Mesenchymal stem cell (in vitro differentiated cells and primary cell): ENCODE measurements at regions not wholly inside any gene's neighbourhood (a gene's known extent, or its start where the extent isn't known, plus 50 kb on each side); places are given as distances from the start of the nearest gene placed in this dataset.

Source experiments
- DNase-seq: peaks from one replicate; pipeline ENCODE4 v3.0.0-alpha.2; 2013
- H2AFZ ChIP-seq: one replicate; pipeline ENCODE4 v1.6.1; 2013; ENCODE audit warnings: low read depth, mild to moderate bottlenecking, control low read depth, inconsistent platforms, low read length, moderate library complexity
- H2AK5ac ChIP-seq: 2 replicates; pipeline ENCODE4 v1.6.1; 2013; ENCODE audit warnings: low read length, moderate library complexity, mild to moderate bottlenecking, inconsistent platforms; ENCODE audit not compliant: severe bottlenecking
- H2BK120ac ChIP-seq: one replicate; pipeline ENCODE4 v1.6.1; 2013; ENCODE audit warnings: low read depth, mild to moderate bottlenecking, inconsistent platforms, low read length, moderate library complexity
- H2BK12ac ChIP-seq, 2 experiments: one replicate each; pipeline ENCODE4 v1.6.1; 2013; ENCODE audit warnings: inconsistent platforms in 2 of 2, low read length in 2 of 2, mild to moderate bottlenecking in 2 of 2, moderate library complexity in 2 of 2, control low read depth in 1 of 2
- H2BK15ac ChIP-seq: one replicate; pipeline ENCODE4 v1.6.1; 2013; ENCODE audit warnings: mild to moderate bottlenecking, low read depth, inconsistent platforms; ENCODE audit not compliant: poor library complexity, severe bottlenecking
- H2BK5ac ChIP-seq: 2 replicates; pipeline ENCODE4 v1.6.1; 2013; ENCODE audit warnings: low read depth, mild to moderate bottlenecking, low read length, control low read depth, inconsistent platforms; ENCODE audit not compliant: poor library complexity, severe bottlenecking
- H3K14ac ChIP-seq, 2 experiments: one replicate each; pipeline ENCODE4 v1.6.1; 2013; ENCODE audit warnings: inconsistent platforms in 2 of 2, low read length in 2 of 2, control low read depth in 1 of 2, mild to moderate bottlenecking in 1 of 2, moderate library complexity in 1 of 2
- H3K18ac ChIP-seq, 2 experiments: one replicate each; pipeline ENCODE4 v1.6.1; 2013; ENCODE audit warnings: inconsistent platforms in 2 of 2, low read length in 2 of 2, control low read depth in 1 of 2, low read depth in 1 of 2, mild to moderate bottlenecking in 1 of 2
- H3K23ac ChIP-seq, 2 experiments: one replicate each; pipeline ENCODE4 v1.6.1; 2013; ENCODE audit warnings: inconsistent platforms in 2 of 2, low read length in 2 of 2, mild to moderate bottlenecking in 2 of 2, moderate library complexity in 2 of 2, control low read depth in 1 of 2
- H3K27ac ChIP-seq: 2 replicates; pipeline ENCODE4 v1.5.1; 2013; ENCODE audit warnings: mild to moderate bottlenecking, moderate library complexity, low read length, control low read depth, inconsistent platforms; ENCODE audit not compliant: poor library complexity, severe bottlenecking
- H3K27me3 ChIP-seq, 2 experiments: 2 replicates each; pipeline versions ENCODE4 v1.6.1 to v1.7.0; 2013; ENCODE audit warnings: low read length in 2 of 2, mild to moderate bottlenecking in 2 of 2, moderate library complexity in 2 of 2, control low read depth in 1 of 2, inconsistent platforms in 1 of 2; ENCODE audit not compliant: control insufficient read depth in 1 of 2, insufficient read depth in 1 of 2
- H3K36me3 ChIP-seq, 2 experiments: 2 replicates each; pipeline versions ENCODE4 v1.6.1 to v1.7.0; 2013; ENCODE audit warnings: low read length in 2 of 2, control low read depth in 1 of 2, inconsistent platforms in 1 of 2, low read depth in 1 of 2, mild to moderate bottlenecking in 1 of 2; ENCODE audit not compliant: insufficient read depth in 2 of 2, control insufficient read depth in 1 of 2
- H3K4ac ChIP-seq, 2 experiments: one replicate each; pipeline ENCODE4 v1.6.1; 2013; ENCODE audit warnings: inconsistent platforms in 2 of 2, low read length in 2 of 2, mild to moderate bottlenecking in 2 of 2, moderate library complexity in 2 of 2, control low read depth in 1 of 2, low read depth in 1 of 2
- H3K4me1 ChIP-seq: 2 replicates; pipeline ENCODE4 v1.6.1; 2013; ENCODE audit warnings: low read depth, low read length, control low read depth; ENCODE audit not compliant: control insufficient read depth, insufficient read depth
- H3K4me2 ChIP-seq: 2 replicates; pipeline ENCODE4 v1.6.1; 2013; ENCODE audit warnings: low read length, mild to moderate bottlenecking, inconsistent platforms; ENCODE audit not compliant: poor library complexity, severe bottlenecking
- H3K4me3 ChIP-seq, 2 experiments: 2 replicates each; pipeline versions ENCODE4 v1.5.1 to v1.7.0; 2013; ENCODE audit warnings: low read length in 2 of 2, mild to moderate bottlenecking in 2 of 2, control low read depth in 1 of 2, low read depth in 1 of 2; ENCODE audit not compliant: insufficient read depth in 1 of 2
- H3K79me1 ChIP-seq: replicated peaks from 2 replicates; pipeline ENCODE4 v1.6.1; 2013; ENCODE audit warnings: mild to moderate bottlenecking, control low read depth, low read length, inconsistent platforms; ENCODE audit not compliant: poor library complexity, severe bottlenecking
- H3K9ac ChIP-seq: 2 replicates; pipeline ENCODE4 v1.7.0; 2013; ENCODE audit warnings: mild to moderate bottlenecking, low read length, moderate library complexity
- H3K9me3 ChIP-seq: 2 replicates; pipeline ENCODE4 v1.7.0; 2013; ENCODE audit warnings: mild to moderate bottlenecking, low read length; ENCODE audit not compliant: control insufficient read depth
- H4K8ac ChIP-seq: one replicate; pipeline ENCODE4 v1.6.1; 2013; ENCODE audit warnings: inconsistent platforms, mild to moderate bottlenecking, low read length, moderate library complexity
- H4K91ac ChIP-seq: one replicate; pipeline ENCODE4 v1.6.1; 2013; ENCODE audit warnings: mild to moderate bottlenecking, low read length, inconsistent platforms
- WGBS: methylation state at CpG from one replicate; pipeline ENCODE4 v1.1.7; 2013; ENCODE audit warnings: mixed read lengths; 5-methylcytosine and 5-hydroxymethylcytosine counted together

- Histone ChIP-seq H2BK5ac (no peak overlapping the region), H3K4ac (no peak overlapping the region), H3K23ac (no peak overlapping the region), H4K91ac (no peak overlapping the region), H3K9me3 (peaks cover 4% of the 10 kb centered on the region), H3K9ac (no peak overlapping the region), H3K4me2 (no peak overlapping the region), H4K8ac (no peak overlapping the region), H2BK15ac (no peak overlapping the region), H2AK5ac (no peak overlapping the region), H2AFZ (no peak overlapping the region), H3K14ac (no peak overlapping the region), H3K79me1 (no peaks in the 10 kb centered on the region), H3K4me3 (no peak overlapping the region), H2BK12ac (no peak overlapping the region), H3K27ac (no peak overlapping the region), H3K27me3 (no peaks in the 10 kb centered on the region), H2BK120ac (no peak overlapping the region), H3K36me3 (no peaks in the 10 kb centered on the region), H3K18ac (no peak overlapping the region), H3K4me1 (no peaks in the 10 kb centered on the region)
- peak; percentile 43 for DNase-seq
- 69% methylated on average over 12 of the region's 12 CpGs for WGBS
These were observed 50.5 kb upstream of the IBTK start for GRCh38 chr6:82298012-82298411.
